ENCODE measurements at regions not wholly inside any gene's neighbourhood (a gene's known extent, or its start where the extent isn't known, plus 50 kb on each side); places are given as distances from the start of the nearest gene placed in this dataset.
"Not testable (repeated sequence)": the region's sequence is repeated elsewhere in the genome, so short reads cannot be mapped to it uniquely, and the experiment has no call there.

DNA sequence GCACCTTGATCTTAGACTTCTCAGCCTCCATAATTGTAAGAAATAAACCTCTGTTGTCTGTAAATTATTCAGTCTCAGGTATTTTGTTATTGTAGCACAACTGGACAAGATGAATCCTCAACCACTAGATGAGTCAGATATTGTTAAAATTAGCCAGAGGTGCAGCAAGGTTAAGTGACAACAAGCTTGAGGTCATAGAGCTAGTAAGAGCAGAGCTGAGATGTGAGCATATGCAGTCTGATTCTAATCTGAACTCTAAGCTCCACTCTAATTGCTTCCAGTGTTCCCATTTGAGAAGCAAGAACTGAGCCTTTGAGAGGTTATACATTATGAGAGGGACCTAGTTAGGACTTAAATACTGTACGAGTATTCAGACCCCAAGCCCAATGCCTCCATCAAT is 93.1 kb downstream of the FZD1 start:
- Histone ChIP-seq H3K79me2 (ENCODE audit: insufficient read depth) (no peaks in the 10 kb centered on the region), H2AFZ (no peak overlapping the region), H3F3A (ENCODE audit: insufficient read depth) (no peaks in the 10 kb centered on the region), H3K4me1 (ENCODE audit: insufficient read depth) (no peaks in the 10 kb centered on the region), H3K27ac (no peak overlapping the region), H3K36me3 (ENCODE audit: low read depth) (no peaks in the 10 kb centered on the region), H3K9ac (no peak overlapping the region), H3K9me3 (ENCODE audit: low read depth) (no peaks in the 10 kb centered on the region), H3K9me2 (ENCODE audit: insufficient read depth) (no peaks in the 10 kb centered on the region), H4K20me1 (ENCODE audit: insufficient read depth) (no peaks in the 10 kb centered on the region), H3K27me3 (replicated peaks; ENCODE audit: insufficient read depth) (peaks cover 60% of the 10 kb centered on the region), H3K4me3 (no peak overlapping the region), H3K4me2 (ENCODE audit: unreplicated experiment) (no peak overlapping the region)
- TF ChIP-seq EZH2phosphoT487 (IDR thresholded peaks at IDR 0.05; ENCODE audit: insufficient read depth, low read depth) (no peak), EZH2 (IDR thresholded peaks at IDR 0.05; ENCODE audit: insufficient read depth, poor library complexity, severe bottlenecking) (no peak)
- in situ Hi-C loops (cut with MboI), result no loop called here
- WGBS, 2 experiments (ENCODE audit: low coverage in 1 of 2, low lambda C conversion rate in 2 of 2, missing lambda C conversion rate in 2 of 2), result 3 to 7% methylated on average over 1 of the region's 1 CpG
- peak; percentile 16 for DNase-seq

DNA sequence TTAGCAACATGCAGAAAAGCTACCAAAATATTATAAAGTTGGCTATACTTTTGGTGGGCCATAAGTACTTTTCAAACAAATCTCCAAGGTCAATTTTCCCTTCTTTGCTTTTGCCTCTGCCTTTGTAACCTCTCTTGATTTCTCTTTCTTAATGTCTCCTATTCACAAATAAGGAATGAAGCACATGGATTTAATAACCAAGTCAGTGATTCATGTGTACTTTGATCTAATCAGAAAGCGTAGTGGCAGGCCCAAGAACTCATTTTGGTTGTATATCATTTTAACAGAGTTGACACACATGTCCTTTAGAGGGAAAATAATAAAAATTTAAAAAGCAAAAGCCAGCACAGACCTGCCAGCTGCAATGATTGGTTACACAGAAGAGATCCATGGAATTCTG is 93.7 kb downstream of the FZD1 start:
- peak; percentile 23 for DNase-seq
- no peaks in the 10 kb centered on the region for H3K9me3 ChIP-seq (ENCODE audit: low read depth)
- peaks cover 57% of the 10 kb centered on the region for H3K27me3 ChIP-seq (replicated peaks; ENCODE audit: insufficient read depth)
- H3K79me2 ChIP-seq (ENCODE audit: insufficient read depth), result no peaks in the 10 kb centered on the region
- no peaks in the 10 kb centered on the region for H3F3A ChIP-seq (ENCODE audit: insufficient read depth)
- no peaks in the 10 kb centered on the region for H4K20me1 ChIP-seq (ENCODE audit: insufficient read depth)
- no peaks in the 10 kb centered on the region for H3K9me2 ChIP-seq (ENCODE audit: insufficient read depth)
- no peak overlapping the region for H3K27ac ChIP-seq
- H2AFZ ChIP-seq, result no peak overlapping the region
- TF ChIP-seq EZH2phosphoT487 (IDR thresholded peaks at IDR 0.05; ENCODE audit: insufficient read depth, low read depth), result no peak
- TF ChIP-seq EZH2 (IDR thresholded peaks at IDR 0.05; ENCODE audit: insufficient read depth, poor library complexity, severe bottlenecking), result no peak
- H3K4me1 ChIP-seq (ENCODE audit: insufficient read depth), result no peaks in the 10 kb centered on the region
- H3K4me2 ChIP-seq (ENCODE audit: unreplicated experiment), result no peak overlapping the region
- no peaks in the 10 kb centered on the region for H3K36me3 ChIP-seq (ENCODE audit: low read depth)
- in situ Hi-C loops (cut with MboI), result no loop called here
- H3K9ac ChIP-seq, result no peak overlapping the region
- WGBS, 2 experiments (ENCODE audit: low coverage in 1 of 2, low lambda C conversion rate in 2 of 2, missing lambda C conversion rate in 2 of 2), result 8 to 11% methylated on average over 1 of the region's 1 CpG
- no peak overlapping the region for H3K4me3 ChIP-seq

DNA sequence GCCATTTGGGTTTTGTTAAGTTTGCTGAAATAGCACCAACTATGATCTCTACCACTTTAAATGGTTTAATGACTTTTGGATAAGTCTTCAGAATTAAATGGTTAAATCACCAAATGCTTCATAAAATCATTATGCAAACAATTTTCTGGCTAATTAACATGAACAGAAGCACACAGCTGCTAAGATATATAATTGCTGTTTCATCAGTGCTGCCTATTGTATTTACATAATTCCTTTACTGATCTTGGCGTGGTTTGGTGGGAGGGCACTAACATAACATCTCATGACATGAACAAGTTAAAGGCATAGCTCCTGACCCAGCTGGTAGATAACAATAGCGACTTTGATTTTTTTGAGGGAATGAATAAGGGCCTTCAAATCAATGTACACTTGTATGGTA is 94.1 kb downstream of the FZD1 start:
- DNase-seq, result no peak
- Histone ChIP-seq H3K9ac (no peak overlapping the region), H3K4me3 (no peak overlapping the region), H3K27ac (no peak overlapping the region), H3F3A (ENCODE audit: insufficient read depth) (no peaks in the 10 kb centered on the region), H3K27me3 (replicated peaks; ENCODE audit: insufficient read depth) (peaks cover 53% of the 10 kb centered on the region), H3K79me2 (ENCODE audit: insufficient read depth) (no peaks in the 10 kb centered on the region), H2AFZ (no peak overlapping the region), H3K9me2 (ENCODE audit: insufficient read depth) (no peaks in the 10 kb centered on the region), H3K4me2 (ENCODE audit: unreplicated experiment) (no peak overlapping the region), H3K4me1 (ENCODE audit: insufficient read depth) (no peaks in the 10 kb centered on the region), H3K36me3 (ENCODE audit: low read depth) (no peaks in the 10 kb centered on the region), H4K20me1 (ENCODE audit: insufficient read depth) (no peaks in the 10 kb centered on the region), H3K9me3 (ENCODE audit: low read depth) (no peaks in the 10 kb centered on the region)
- in situ Hi-C loops (cut with MboI), result no loop called here
- 52 to 57% methylated on average over 2 of the region's 2 CpGs for WGBS, 2 experiments (ENCODE audit: low coverage in 1 of 2, low lambda C conversion rate in 2 of 2, missing lambda C conversion rate in 2 of 2)
- TF ChIP-seq EZH2phosphoT487 (IDR thresholded peaks at IDR 0.05; ENCODE audit: insufficient read depth, low read depth) (no peak), EZH2 (IDR thresholded peaks at IDR 0.05; ENCODE audit: insufficient read depth, poor library complexity, severe bottlenecking) (no peak)

DNA sequence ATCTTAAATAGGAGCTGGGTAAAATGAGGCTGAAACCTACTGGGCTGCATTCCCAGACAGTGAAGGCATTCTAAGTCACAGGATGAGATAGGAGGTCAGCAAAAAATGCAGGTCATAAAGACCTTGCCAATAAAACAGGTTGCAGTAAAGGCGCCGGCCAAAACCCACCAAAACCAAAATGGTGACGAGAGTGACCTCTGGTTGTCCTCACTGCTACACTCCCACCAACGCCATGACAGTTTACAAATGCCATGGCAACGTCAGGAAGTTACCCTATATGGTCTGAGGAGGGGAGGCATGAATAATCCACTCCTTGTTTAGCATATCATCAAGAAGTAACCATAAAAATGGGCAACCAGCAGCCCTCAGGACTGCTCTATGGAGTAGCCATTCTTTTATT is 100.9 kb downstream of the FZD1 start:
- H3F3A ChIP-seq (ENCODE audit: insufficient read depth); H2AFZ ChIP-seq; DNase-seq; H3K27ac ChIP-seq; H3K9me3 ChIP-seq (ENCODE audit: low read depth); H3K4me1 ChIP-seq (ENCODE audit: insufficient read depth); in situ Hi-C loops (cut with MboI); H3K4me3 ChIP-seq; H4K20me1 ChIP-seq (ENCODE audit: insufficient read depth); H3K9me2 ChIP-seq (ENCODE audit: insufficient read depth); H3K4me2 ChIP-seq (ENCODE audit: unreplicated experiment); H3K36me3 ChIP-seq (ENCODE audit: low read depth); H3K9ac ChIP-seq; H3K79me2 ChIP-seq (ENCODE audit: insufficient read depth): not testable (repeated sequence)
- WGBS, 2 experiments (ENCODE audit: low coverage in 1 of 2, low lambda C conversion rate in 2 of 2, missing lambda C conversion rate in 2 of 2), result 49 to 58% methylated on average over 5 of the region's 5 CpGs
- H3K27me3 ChIP-seq (replicated peaks; ENCODE audit: insufficient read depth), result peaks cover 46% of the 10 kb centered on the region

DNA sequence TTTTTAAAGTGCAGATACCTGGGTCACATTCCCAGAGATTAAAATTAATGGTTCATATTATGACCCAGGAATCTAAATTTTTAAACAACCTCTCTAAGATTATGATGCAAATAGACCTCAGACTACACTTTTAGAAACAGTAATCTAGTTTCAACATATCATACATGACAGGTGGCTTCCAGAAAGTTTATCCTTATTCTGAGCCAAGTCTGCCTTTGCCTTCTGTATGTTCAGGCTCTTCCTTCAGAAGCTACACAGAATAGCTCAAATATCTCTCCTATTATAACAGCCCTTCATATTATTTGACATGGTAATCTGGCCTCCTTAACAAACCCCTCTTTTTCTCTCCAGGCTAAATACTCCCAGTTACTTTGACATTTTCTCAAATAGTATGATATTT is 101.9 kb downstream of the FZD1 start:
- Histone ChIP-seq H3K27me3 (replicated peaks; ENCODE audit: insufficient read depth) (peaks cover 36% of the 10 kb centered on the region), H3K27ac (no peak overlapping the region), H3K79me2 (ENCODE audit: insufficient read depth) (no peaks in the 10 kb centered on the region), H2AFZ (no peak overlapping the region), H3K4me3 (no peak overlapping the region), H3K36me3 (ENCODE audit: low read depth) (no peaks in the 10 kb centered on the region), H3F3A (ENCODE audit: insufficient read depth) (no peaks in the 10 kb centered on the region), H3K4me2 (ENCODE audit: unreplicated experiment) (no peak overlapping the region), H3K9me2 (ENCODE audit: insufficient read depth) (no peaks in the 10 kb centered on the region), H4K20me1 (ENCODE audit: insufficient read depth) (no peaks in the 10 kb centered on the region), H3K9ac (no peak overlapping the region), H3K4me1 (ENCODE audit: insufficient read depth) (no peaks in the 10 kb centered on the region), H3K9me3 (ENCODE audit: low read depth) (no peaks in the 10 kb centered on the region)
- in situ Hi-C loops (cut with MboI), result no loop called here
- no peak for DNase-seq
- TF ChIP-seq EZH2 (IDR thresholded peaks at IDR 0.05; ENCODE audit: insufficient read depth, poor library complexity, severe bottlenecking) (no peak), EZH2phosphoT487 (IDR thresholded peaks at IDR 0.05; ENCODE audit: insufficient read depth, low read depth) (no peak)

All from GM23248 (cell line).